ENCODE measurements at regions not wholly inside any gene's neighbourhood (a gene's known extent, or its start where the extent isn't known, plus 50 kb on each side); places are given as distances from the start of the nearest gene placed in this dataset.

DNA sequence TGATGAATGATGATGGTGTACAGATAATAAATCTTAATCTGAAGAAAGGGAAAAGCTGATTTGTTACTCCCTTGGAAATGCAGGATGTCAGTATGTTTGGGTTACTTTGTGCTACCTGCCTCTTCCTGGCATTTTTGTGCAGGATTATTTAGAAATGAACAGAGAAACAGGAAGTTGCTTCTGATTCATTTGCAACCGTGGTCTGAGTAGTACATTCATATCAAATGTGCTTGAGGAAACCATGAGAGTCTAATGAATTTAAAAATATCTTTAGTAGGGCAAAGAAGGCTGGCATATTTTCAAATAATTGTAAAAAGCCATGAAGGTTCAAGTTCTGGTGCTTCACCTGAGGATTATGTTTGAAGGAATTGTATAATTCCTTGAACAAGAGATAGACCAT lies 391.6 kb downstream of the TMEM161B start:
- no peak for ATAC-seq
- intact Hi-C loops (cut with DNase I), result no loop called here
- TF ChIP-seq, protein P1, sequence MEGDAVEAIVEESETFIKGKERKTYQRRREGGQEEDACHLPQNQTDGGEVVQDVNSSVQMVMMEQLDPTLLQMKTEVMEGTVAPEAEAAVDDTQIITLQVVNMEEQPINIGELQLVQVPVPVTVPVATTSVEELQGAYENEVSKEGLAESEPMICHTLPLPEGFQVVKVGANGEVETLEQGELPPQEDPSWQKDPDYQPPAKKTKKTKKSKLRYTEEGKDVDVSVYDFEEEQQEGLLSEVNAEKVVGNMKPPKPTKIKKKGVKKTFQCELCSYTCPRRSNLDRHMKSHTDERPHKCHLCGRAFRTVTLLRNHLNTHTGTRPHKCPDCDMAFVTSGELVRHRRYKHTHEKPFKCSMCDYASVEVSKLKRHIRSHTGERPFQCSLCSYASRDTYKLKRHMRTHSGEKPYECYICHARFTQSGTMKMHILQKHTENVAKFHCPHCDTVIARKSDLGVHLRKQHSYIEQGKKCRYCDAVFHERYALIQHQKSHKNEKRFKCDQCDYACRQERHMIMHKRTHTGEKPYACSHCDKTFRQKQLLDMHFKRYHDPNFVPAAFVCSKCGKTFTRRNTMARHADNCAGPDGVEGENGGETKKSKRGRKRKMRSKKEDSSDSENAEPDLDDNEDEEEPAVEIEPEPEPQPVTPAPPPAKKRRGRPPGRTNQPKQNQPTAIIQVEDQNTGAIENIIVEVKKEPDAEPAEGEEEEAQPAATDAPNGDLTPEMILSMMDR (IDR thresholded peaks at IDR 0.05), result no peak
- Histone ChIP-seq H3K4me3 (no peak overlapping the region), H3K4me1 (no peaks in the 10 kb centered on the region), H3K27ac (no peak overlapping the region), H3K36me3 (no peaks in the 10 kb centered on the region), H3K27me3 (no peaks in the 10 kb centered on the region), H3K9me3 (peaks cover 0 to 7% of the 10 kb centered on the region in 2 donors)
- no peak for DNase-seq

DNA sequence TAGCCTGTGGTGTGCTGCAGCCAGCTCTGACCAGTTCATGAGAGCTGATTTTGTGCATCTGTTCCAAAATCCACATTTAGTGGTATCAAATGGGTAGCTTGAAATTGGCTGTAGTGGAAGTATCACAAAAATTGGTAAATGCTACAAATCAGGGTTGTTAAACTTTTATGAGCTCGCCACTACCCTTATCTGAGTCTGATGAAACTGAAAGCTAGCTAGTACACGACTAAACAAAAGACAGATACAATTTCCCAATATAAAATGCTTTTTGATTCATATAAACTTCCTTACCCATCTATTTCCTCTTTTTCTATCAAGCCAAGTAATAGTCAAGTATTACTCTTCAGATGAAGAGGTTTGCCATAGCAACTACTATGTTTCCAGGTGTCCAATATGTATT lies 392.0 kb downstream of the TMEM161B start:
- H3K4me1 ChIP-seq, result no peaks in the 10 kb centered on the region
- no peak for ATAC-seq
- no peak for DNase-seq
- TF ChIP-seq, protein P1 (IDR thresholded peaks at IDR 0.05), result no peak
- no peaks in the 10 kb centered on the region for H3K36me3 ChIP-seq
- peaks cover 0 to 7% of the 10 kb centered on the region in 2 donors for H3K9me3 ChIP-seq
- H3K27ac ChIP-seq, result no peak overlapping the region
- no peak overlapping the region for H3K4me3 ChIP-seq
- H3K27me3 ChIP-seq, result no peaks in the 10 kb centered on the region
- intact Hi-C loops (cut with DNase I), result no loop called here

DNA sequence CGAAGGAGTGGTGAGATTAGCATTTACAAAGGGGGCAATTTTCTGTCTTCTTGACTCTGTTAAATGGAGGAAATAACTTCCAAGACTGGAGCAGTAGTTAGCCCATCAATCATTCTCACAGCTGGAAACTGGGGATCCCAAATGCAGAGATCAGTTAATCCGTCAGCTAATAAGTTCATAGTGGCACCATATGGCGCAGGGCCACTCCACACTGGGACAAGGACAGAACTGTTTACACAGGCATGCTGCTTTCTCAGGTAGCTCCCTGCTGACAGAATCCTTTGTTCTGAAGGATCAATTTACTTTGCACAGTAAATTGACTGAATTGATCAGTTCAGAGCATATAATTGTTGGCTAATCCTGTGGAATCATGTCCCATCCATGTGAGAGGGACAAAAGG lies 395.7 kb downstream of the TMEM161B start:
- TF ChIP-seq, protein P1 (IDR thresholded peaks at IDR 0.05), result no peak
- Histone ChIP-seq H3K36me3 (no peaks in the 10 kb centered on the region), H3K4me1 (no peaks in the 10 kb centered on the region), H3K27me3 (no peaks in the 10 kb centered on the region), H3K4me3 (no peak overlapping the region), H3K9me3 (no peaks in the 10 kb centered on the region), H3K27ac (no peak overlapping the region)
- ATAC-seq (no peak), DNase-seq (no peak)
- intact Hi-C loops (cut with DNase I), result no loop called here

DNA sequence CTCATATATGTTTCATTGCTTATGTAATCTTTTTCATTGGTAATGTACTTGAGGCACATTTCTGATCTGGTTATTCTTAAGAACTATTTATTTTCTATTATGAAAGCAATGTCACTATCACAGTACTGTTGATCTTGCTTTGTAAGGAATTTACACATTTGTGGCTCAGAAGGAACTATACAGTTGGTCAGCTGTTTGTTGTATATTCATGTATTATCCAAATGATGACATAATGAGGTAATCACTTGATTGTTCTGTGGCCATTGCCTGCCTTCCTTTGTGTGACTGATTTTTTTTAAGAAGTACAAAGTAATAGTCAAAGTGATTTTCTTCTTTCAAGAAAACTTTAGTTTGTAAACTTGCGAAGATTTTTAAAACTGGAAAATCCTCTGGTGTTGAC lies 399.9 kb downstream of the TMEM161B start:
- TF ChIP-seq, protein P1 (IDR thresholded peaks at IDR 0.05), result no peak
- H3K36me3 ChIP-seq, result no peaks in the 10 kb centered on the region
- no peak overlapping the region for H3K4me3 ChIP-seq
- intact Hi-C loops (cut with DNase I), result no loop called here
- H3K9me3 ChIP-seq, result peaks cover 0 to 2% of the 10 kb centered on the region in 2 donors
- no peak for DNase-seq
- no peak overlapping the region for H3K27ac ChIP-seq
- no peak for ATAC-seq
- no peaks in the 10 kb centered on the region for H3K4me1 ChIP-seq
- no peaks in the 10 kb centered on the region for H3K27me3 ChIP-seq

DNA sequence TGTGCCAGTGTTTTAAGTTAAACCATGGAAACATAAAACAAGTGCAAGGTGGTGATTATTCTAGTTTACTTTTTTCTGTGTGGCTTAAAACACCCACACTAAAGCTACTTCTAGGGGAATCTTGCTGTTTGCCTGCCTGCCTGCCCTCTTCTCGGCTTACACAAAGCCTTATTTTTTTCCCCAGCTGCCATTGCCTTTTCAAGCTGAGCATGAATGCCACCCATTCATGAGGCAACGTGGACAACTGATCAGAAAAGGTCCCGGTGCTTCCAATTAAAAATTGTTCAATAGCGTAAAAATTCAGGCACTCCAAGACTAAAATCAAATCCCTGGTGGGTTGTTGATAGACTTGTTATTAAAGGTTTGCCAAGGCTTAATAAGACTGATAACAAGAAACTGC lies 401.4 kb downstream of the TMEM161B start:
- H3K4me1 ChIP-seq, result no peaks in the 10 kb centered on the region
- H3K36me3 ChIP-seq, result no peaks in the 10 kb centered on the region
- H3K27ac ChIP-seq, result no peak overlapping the region
- ATAC-seq (no peak), DNase-seq (no peak)
- intact Hi-C loops (cut with DNase I), result no loop called here
- no peaks in the 10 kb centered on the region for H3K27me3 ChIP-seq
- no peak overlapping the region for H3K4me3 ChIP-seq
- H3K9me3 ChIP-seq, result peaks cover 0 to 2% of the 10 kb centered on the region in 2 donors
- TF ChIP-seq, protein P1 (IDR thresholded peaks at IDR 0.05), result no peak

All from left lung (tissue), 4 donors.